ENCODE measurements at regions not wholly inside any gene's neighbourhood (a gene's known extent, or its start where the extent isn't known, plus 50 kb on each side); places are given as distances from the start of the nearest gene placed in this dataset.

- H3K79me2 ChIP-seq (ENCODE audit: control insufficient read depth, insufficient read depth, low read length), result no peaks in the 10 kb centered on the region
- no peaks in the 10 kb centered on the region for H3K9me3 ChIP-seq (ENCODE audit: control insufficient read depth, insufficient read depth, low read depth, low read length)
- no peak for DNase-seq (ENCODE audit: low read depth in 2 of 2)
- no peak overlapping the region for H3K27ac ChIP-seq (ENCODE audit: insufficient read depth, low read length)
- H3K27me3 ChIP-seq (ENCODE audit: control insufficient read depth, insufficient read depth, low read length), result no peaks in the 10 kb centered on the region
- no peaks in the 10 kb centered on the region for H3K4me1 ChIP-seq (ENCODE audit: control insufficient read depth, extremely low read depth, insufficient read depth, low read length)
- no peak overlapping the region for H2AFZ ChIP-seq (ENCODE audit: low read length)
- H3K4me3 ChIP-seq (replicated peaks in 1 of 4; ENCODE audit: control extremely low read depth in 1 of 4, insufficient read depth in 1 of 4, low read depth in 3 of 4, low read length in 4 of 4), result no peak overlapping the region
- no peaks in the 10 kb centered on the region for H4K20me1 ChIP-seq (ENCODE audit: control insufficient read depth, extremely low read depth, insufficient read depth, low read length)
- H3K36me3 ChIP-seq (ENCODE audit: control insufficient read depth, insufficient read depth, low read length), result no peaks in the 10 kb centered on the region
- no peak overlapping the region for H3K9ac ChIP-seq (ENCODE audit: insufficient read depth, low read length)
- TF ChIP-seq CTCF (conservative IDR thresholded peaks at IDR 0.05 in 1 of 2, IDR thresholded peaks at IDR 0.05 in 1 of 2; ENCODE audit: low read depth in 1 of 2, low read length in 2 of 2) (no peak), EZH2 (IDR thresholded peaks at IDR 0.05; ENCODE audit: low read length, missing control alignments) (no peak)
- H3K4me2 ChIP-seq (ENCODE audit: extremely low read depth, insufficient read depth, low read length), result no peak overlapping the region
Observed at GRCh38 chr17:34816848-34817247, 144.4 kb downstream of the CCT6B start.

- no peaks in the 10 kb centered on the region for H3K36me3 ChIP-seq (ENCODE audit: control insufficient read depth, insufficient read depth, low read length)
- H3K4me3 ChIP-seq (replicated peaks in 1 of 4; ENCODE audit: control extremely low read depth in 1 of 4, insufficient read depth in 1 of 4, low read depth in 3 of 4, low read length in 4 of 4), result no peak overlapping the region
- no peaks in the 10 kb centered on the region for H3K4me1 ChIP-seq (ENCODE audit: control insufficient read depth, extremely low read depth, insufficient read depth, low read length)
- H3K9ac ChIP-seq (ENCODE audit: insufficient read depth, low read length), result no peak overlapping the region
- H3K27ac ChIP-seq (ENCODE audit: insufficient read depth, low read length), result no peak overlapping the region
- no peaks in the 10 kb centered on the region for H4K20me1 ChIP-seq (ENCODE audit: control insufficient read depth, extremely low read depth, insufficient read depth, low read length)
- no peaks in the 10 kb centered on the region for H3K79me2 ChIP-seq (ENCODE audit: control insufficient read depth, insufficient read depth, low read length)
- H2AFZ ChIP-seq (ENCODE audit: low read length), result no peak overlapping the region
- DNase-seq (ENCODE audit: low read depth in 2 of 2), result no peak
- no peak overlapping the region for H3K4me2 ChIP-seq (ENCODE audit: extremely low read depth, insufficient read depth, low read length)
- no peak for TF ChIP-seq CTCF (conservative IDR thresholded peaks at IDR 0.05 in 1 of 2, IDR thresholded peaks at IDR 0.05 in 1 of 2; ENCODE audit: low read depth in 1 of 2, low read length in 2 of 2)
- no peak for TF ChIP-seq EZH2 (IDR thresholded peaks at IDR 0.05; ENCODE audit: low read length, missing control alignments)
- no peaks in the 10 kb centered on the region for H3K27me3 ChIP-seq (ENCODE audit: control insufficient read depth, insufficient read depth, low read length)
- no peaks in the 10 kb centered on the region for H3K9me3 ChIP-seq (ENCODE audit: control insufficient read depth, insufficient read depth, low read depth, low read length)
Observed at GRCh38 chr17:34813290-34813689, 148.0 kb downstream of the CCT6B start.

- Histone ChIP-seq H3K27me3 (ENCODE audit: control insufficient read depth, insufficient read depth, low read length) (no peaks in the 10 kb centered on the region), H3K4me2 (ENCODE audit: extremely low read depth, insufficient read depth, low read length) (no peak overlapping the region), H3K9ac (ENCODE audit: insufficient read depth, low read length) (no peak overlapping the region), H3K9me3 (ENCODE audit: control insufficient read depth, insufficient read depth, low read depth, low read length) (no peaks in the 10 kb centered on the region), H3K27ac (ENCODE audit: insufficient read depth, low read length) (no peak overlapping the region), H4K20me1 (ENCODE audit: control insufficient read depth, extremely low read depth, insufficient read depth, low read length) (no peaks in the 10 kb centered on the region), H2AFZ (ENCODE audit: low read length) (no peak overlapping the region), H3K36me3 (ENCODE audit: control insufficient read depth, insufficient read depth, low read length) (no peaks in the 10 kb centered on the region), H3K4me1 (ENCODE audit: control insufficient read depth, extremely low read depth, insufficient read depth, low read length) (no peaks in the 10 kb centered on the region), H3K79me2 (ENCODE audit: control insufficient read depth, insufficient read depth, low read length) (no peaks in the 10 kb centered on the region), H3K4me3 (replicated peaks in 1 of 4; ENCODE audit: control extremely low read depth in 1 of 4, insufficient read depth in 1 of 4, low read depth in 3 of 4, low read length in 4 of 4) (no peak overlapping the region)
- no peak for DNase-seq (ENCODE audit: low read depth in 2 of 2)
- no peak for TF ChIP-seq EZH2 (IDR thresholded peaks at IDR 0.05; ENCODE audit: low read length, missing control alignments)
- TF ChIP-seq CTCF (conservative IDR thresholded peaks at IDR 0.05 in 1 of 2, IDR thresholded peaks at IDR 0.05 in 1 of 2; ENCODE audit: low read depth in 1 of 2, low read length in 2 of 2), result no peak
Observed at GRCh38 chr17:34811561-34811960, 149.7 kb downstream of the CCT6B start.

Data from fibroblast of lung (primary cell).